GM21723 (cell line): ENCODE measurements at regions not wholly inside any gene's neighbourhood (a gene's known extent, or its start where the extent isn't known, plus 50 kb on each side); places are given as distances from the start of the nearest gene placed in this dataset.
"Not testable (repeated sequence)": the region's sequence is repeated elsewhere in the genome, so short reads cannot be mapped to it uniquely, and the experiment has no call there.

Source experiments
- ATAC-seq: cut with Tn5 transposase; IDR thresholded peaks from one replicate; pipeline ENCODE4 v1.9.1; 2021; ENCODE audit warnings: mild to moderate bottlenecking, moderate library complexity; ENCODE audit not compliant: unreplicated experiment

- ATAC-seq: not testable (repeated sequence)
These were observed 805.6 kb upstream of the SPRY2 start for GRCh38 chr13:81146576-81146975.

DNA sequence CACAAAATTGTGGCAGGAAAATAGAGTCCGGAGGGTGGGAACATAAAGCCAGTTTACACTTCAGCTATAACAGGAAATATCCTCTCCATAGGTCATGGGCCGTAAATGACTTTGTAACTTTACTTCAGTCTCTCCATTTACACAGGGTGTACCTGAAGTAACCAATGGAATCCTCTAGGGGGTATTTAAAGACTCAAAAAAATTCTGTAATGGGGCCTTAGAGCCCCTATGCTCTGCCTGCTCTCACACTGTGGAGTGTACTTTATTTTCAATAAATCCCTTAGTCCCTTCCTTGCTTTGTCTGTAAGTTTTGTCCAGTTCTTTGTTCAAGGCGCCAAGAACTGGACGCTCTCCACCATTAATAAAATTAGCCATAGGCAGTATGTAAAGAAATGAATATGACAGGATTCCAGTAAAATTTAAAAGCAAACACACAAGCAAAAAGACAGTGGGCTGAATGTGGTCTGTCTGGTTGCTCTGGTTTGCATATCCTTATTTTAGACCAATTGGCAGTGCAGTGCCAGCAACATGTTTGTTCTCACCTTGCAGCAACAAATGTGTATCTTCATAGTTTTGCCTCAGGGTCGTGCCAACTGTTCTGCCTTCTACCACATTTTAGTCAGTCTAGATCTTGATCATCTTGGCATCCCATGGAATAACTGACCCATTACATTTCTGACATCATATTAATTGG is 801.5 kb upstream of the SPRY2 start:
- ATAC-seq: no peak

- ATAC-seq: no peak
These were observed 799.7 kb upstream of the SPRY2 start for GRCh38 chr13:81140675-81141074.

- ATAC-seq: no peak
These were observed 799.1 kb upstream of the SPRY2 start for GRCh38 chr13:81139987-81140386.

DNA sequence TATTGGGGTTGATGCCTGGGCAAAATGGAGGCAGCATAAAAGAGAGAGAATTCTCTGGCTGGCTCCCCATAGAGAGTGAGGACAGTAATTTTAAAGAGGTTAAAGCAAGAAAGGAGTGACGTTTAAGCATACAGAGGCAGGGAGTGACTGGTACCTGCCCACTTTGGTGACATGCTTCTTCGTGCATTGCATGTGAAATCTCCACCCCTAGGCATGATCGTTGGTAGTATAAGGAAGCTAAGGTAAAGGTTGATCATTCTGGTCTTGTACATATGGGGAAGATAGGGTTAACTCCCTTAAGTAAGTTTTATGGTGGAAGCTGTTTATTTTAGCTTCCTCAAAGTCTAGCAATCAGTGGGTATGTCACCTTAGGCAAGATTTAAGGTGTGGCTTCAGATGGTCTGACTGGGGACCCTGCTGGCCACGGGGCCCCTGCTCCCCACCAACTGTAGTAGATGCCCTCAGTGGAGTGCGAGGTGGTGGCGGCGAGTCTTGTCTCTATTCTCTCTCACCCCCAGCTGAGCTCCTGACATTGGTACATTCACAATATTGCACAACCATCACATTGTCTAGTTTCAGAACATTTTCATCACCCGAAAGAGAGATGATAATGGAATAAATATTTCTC is 797.5 kb upstream of the SPRY2 start:
- ATAC-seq: no peak

DNA sequence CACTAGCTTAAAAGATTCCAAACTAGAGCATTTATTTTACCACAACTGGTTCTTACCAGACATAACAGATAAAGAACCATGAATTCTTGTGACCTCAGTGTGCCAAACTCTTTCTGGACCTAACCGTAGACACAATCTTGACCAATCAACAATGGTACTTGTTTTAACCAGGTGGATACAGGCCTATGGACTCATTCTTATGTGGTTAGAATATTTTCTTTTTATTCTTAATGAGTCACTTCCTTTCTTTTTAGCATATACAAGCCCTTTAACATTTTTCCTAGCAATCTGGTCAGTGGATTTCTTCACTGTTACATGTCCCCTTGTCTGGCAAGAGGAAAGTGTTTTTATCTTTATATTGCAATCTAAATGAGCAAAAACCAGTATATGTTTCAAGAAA is 792.1 kb upstream of the SPRY2 start:
- ATAC-seq: no peak

- ATAC-seq: no peak
These were observed 776.5 kb upstream of the SPRY2 start for GRCh38 chr13:81117416-81117815.

GRCh38 chr13:81116461-81117282 is 775.7 kb upstream of the SPRY2 start:
- ATAC-seq: no peak

- no peak for ATAC-seq
These were observed 768.1 kb upstream of the SPRY2 start for GRCh38 chr13:81109026-81109425.

GRCh38 chr13:81106348-81106747 is 765.4 kb upstream of the SPRY2 start:
- no peak for ATAC-seq

DNA sequence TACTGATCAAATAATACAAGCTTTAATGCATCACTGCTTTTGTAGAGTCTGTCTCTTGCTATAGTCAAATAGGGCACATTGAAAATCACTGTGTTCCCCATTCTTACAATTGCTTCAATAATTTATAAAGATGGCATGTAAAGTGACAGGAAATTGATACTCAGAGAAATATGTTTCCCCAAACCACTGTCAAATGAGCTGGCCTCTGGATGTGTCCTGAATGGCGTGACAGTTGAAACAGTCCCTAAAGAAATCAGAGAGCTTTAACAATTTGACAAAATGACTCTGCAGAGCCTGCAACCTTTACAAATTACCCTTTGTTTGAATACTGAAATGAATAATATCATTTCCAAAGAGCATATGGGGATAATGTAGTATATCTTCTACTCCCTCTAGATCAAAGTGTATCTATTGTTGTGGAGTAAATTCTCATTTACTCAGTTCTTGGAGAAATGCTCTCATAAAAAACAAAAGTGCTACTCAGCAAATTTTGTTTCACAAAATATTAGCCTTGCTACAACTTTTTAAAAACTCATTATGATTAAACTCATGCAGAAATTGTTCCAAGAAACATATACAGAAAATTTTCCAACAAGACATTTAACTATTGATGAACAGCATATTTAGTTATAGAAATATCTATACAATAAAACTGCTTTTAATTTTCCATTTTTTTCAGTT is 763.2 kb upstream of the SPRY2 start:
- no peak for ATAC-seq

DNA sequence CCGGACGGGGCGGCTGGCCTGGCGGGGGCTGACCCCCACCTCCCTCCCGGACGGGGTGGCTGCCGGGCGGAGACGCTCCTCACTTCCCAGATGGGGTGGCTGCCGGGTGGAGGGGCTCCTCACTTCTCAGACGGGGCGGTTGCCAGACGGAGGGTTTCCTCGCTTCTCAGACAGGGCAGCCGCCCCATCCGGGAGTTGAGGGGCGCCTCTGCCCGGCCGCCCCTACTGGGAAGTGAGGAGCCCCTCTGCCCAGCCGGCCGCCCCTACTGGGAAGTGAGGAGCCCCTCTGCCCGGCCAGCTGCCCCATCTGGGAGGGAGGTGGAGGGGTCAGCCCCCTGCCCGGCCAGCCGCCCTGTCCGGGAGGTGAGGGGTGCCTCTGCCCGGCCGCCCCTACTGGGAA is 761.1 kb upstream of the SPRY2 start:
- not testable (repeated sequence) for ATAC-seq

DNA sequence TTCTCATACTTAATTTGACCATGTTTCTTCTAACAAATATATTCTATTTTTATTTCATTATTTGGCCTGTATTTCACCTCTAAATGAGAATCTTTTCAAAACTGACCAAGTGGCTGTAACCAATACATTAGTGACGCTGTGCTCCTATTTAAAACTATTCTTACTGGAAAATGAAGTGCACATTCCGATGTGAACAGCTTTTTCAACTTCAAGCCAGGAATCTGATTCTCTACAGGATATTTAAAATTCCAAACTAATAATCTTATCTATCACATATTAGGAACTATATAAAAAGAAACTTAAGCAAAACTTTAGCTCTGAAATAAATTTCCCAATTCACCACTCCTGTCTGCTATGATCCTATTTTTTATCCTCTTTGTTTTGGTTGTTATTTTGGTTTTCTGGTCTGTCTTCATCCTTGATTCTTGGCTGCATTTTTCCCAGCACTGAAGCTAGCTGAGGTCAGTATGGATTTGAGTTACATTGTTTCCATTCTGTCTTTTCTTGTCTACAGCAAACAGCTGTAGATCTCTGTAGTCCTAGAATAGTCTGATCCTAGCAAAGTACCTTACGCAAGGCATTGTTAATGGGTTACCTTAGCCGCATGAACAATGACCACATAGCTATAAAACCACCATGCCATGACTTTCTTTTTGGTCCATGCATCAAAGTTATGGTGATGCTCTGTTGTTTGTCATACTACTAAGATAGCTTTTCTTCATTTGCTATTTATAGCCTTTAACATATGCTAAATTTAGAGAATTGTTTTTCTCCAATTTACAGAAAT is 748.6 kb upstream of the SPRY2 start:
- ATAC-seq: no peak

DNA sequence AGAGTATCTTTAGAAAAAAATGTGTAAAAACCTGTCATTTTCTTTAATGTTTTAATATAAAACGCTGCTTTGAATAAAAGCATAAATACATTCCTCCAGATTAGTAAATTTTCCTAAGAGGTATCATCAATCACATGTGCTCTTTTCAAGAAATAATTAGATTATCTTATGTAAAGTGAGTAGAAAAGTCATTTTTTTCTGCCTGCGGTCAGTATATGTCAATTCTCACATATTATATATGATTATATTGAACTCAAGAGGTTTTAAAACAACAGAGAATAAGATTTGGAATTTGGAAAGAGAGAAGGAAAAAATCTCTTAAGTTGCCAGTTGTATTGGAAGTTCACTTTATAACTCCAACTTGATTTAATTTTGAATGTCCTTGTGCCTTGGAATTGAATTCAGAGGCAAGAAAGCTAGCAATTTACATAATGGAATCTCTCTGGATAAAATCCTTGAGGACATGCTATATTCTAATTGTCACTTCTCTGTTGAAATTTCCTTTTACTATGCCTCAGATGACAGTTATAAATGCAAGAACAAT is 740.1 kb upstream of the SPRY2 start:
- ATAC-seq: no peak

DNA sequence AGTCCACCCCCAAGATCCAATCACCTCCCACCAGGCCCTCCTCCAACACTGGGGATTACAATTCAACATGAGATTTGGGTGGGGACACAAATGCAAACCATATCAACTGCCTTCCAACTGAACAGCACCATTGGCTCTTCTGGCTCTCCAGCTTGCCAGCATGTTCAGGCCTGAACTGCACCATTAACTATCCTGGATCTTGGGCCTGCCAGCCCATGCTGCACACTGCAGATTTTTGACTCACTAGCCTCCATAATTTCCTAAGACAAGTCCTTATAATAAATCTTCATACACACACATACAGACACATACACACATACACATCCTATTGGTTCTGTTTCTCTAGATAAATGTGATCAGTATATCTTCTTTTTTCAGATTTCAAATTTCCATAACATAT is 737.1 kb upstream of the SPRY2 start:
- ATAC-seq: no peak

DNA sequence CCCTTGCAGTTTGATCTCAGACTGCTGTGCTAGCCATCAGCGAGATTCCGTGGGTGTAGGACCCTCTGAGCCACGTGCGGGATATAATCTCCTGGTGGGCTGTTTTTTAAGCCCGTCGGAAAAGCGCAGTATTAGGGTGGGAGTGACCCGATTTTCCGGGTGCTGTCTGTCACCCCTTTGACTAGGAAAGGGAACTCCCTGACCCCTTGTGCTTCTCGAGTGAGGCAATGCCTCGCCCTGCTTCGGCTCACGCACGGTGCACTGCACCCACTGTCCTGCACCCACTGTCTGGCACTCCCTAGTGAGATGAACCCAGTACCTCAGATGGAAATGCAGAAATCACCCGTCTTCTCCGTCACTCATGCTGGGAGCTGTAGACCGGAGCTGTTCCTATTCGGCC is 728.9 kb upstream of the SPRY2 start:
- not testable (repeated sequence) for ATAC-seq

DNA sequence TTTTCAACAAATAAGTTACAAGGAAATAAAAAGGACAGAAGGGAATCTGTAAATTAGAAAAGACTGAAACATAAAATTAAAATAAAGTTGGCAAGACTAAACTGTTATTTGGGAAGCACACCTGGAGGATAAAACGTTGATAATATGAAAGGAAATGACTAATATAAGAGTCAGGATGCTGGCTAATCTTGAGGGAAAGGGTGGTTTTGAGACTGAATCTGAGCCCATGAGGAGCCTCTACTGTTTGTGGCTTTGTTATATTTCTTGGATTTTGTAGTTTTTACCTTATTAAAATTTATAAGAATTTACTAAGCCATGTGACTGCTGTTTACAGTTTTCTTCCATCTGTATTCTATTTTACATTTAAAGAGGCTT is 718.0 kb upstream of the SPRY2 start:
- ATAC-seq: no peak

DNA sequence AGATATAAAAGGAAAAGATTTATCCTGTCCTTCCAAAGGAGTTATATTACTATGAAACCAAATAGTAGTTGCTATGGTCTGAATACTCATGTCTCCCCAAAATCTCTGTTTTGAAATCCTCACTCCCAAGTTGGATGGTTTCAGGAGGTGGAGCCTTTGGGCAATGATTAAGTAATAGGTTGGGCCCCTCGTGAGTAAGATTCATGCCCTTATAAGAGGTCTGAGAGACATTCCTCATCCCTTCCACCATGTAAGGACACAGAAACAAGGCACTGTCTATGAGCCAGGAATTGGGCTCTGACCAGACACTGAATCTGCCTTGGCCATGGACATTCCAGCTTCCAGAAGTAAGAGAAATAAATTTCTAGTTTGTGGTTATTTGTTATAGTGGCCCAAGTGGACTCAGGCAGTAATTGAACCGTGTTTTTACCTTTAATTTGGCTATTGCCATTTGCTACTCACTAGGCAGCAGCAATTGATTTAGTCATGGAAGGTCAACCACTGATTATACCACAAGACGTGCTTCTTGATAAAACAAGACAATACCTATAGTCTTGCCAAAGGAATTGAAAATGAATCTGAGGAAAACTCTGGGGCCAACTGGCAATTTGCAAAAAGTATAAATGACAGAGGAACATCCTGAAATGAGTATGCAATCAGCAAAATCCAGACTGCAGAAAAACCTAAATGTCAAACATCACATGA is 717.4 kb upstream of the SPRY2 start:
- ATAC-seq: no peak

DNA sequence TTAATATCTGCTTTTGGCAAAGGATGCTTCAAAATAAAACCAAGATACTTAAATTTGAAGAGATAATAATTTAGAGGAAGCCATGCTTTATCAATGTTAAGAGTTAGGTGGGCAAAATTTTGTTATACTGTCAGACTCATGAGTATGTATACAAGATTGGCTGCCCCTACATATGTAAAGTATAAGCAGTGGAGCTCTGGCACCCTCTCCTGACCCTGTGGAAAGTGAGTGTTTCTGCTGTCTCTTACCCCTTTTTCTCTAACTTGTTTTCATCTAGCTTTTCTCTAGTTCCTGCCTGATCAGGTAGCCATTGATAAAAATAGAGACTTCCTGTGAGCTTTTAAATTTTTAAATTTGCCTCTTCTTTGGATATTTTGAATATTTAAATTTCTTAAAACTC is 710.9 kb upstream of the SPRY2 start:
- ATAC-seq: no peak

GRCh38 chr13:81048026-81048461 is 707.1 kb upstream of the SPRY2 start:
- no peak for ATAC-seq
